ENCODE measurements at regions not wholly inside any gene's neighbourhood (a gene's known extent, or its start where the extent isn't known, plus 50 kb on each side); places are given as distances from the start of the nearest gene placed in this dataset.

DNA sequence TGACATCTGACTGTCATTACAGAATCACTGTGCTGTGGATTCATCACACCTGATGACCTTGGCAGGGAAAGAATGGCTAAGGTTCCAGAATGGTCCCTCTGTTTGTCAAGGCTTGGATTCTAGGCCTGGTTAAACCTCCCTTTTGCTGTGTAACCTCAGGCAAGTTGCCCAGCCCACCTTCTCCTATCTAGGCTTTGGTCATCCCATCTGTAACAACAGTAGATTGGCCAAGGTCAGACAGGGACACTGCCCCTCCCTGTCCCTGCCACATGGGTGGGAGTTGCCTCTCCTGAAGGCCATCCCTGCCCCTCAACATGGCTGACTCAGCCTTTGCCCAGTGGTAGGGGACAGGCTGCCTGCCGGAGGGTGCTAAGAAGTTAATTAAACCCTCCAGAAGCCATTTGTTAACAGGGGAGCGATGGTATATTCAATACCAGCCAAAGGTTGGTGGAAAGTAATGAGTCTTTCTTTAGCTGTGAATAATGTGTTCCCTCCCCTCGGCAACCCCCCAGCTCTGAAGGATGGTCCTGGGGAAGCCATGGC lies 149.8 kb upstream of the PCBD1 start:
- TF ChIP-seq, protein P1, sequence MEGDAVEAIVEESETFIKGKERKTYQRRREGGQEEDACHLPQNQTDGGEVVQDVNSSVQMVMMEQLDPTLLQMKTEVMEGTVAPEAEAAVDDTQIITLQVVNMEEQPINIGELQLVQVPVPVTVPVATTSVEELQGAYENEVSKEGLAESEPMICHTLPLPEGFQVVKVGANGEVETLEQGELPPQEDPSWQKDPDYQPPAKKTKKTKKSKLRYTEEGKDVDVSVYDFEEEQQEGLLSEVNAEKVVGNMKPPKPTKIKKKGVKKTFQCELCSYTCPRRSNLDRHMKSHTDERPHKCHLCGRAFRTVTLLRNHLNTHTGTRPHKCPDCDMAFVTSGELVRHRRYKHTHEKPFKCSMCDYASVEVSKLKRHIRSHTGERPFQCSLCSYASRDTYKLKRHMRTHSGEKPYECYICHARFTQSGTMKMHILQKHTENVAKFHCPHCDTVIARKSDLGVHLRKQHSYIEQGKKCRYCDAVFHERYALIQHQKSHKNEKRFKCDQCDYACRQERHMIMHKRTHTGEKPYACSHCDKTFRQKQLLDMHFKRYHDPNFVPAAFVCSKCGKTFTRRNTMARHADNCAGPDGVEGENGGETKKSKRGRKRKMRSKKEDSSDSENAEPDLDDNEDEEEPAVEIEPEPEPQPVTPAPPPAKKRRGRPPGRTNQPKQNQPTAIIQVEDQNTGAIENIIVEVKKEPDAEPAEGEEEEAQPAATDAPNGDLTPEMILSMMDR (conservative IDR thresholded peaks at IDR 0.05), result no peak
- H3K4me3 Mint-ChIP-seq, result no peak overlapping the region
- no peaks in the 10 kb centered on the region for H3K27me3 Mint-ChIP-seq (ENCODE audit: low read depth)
- H3K27ac Mint-ChIP-seq (ENCODE audit: unreplicated experiment), result no peak overlapping the region
- no peak for DNase-seq (ENCODE audit: low read depth, low spot score)
- H3K9me3 Mint-ChIP-seq, result no peaks in the 10 kb centered on the region
- H3K36me3 Mint-ChIP-seq (ENCODE audit: low read depth), result no peaks in the 10 kb centered on the region
- H3K4me1 Mint-ChIP-seq, result peaks cover 8% of the 10 kb centered on the region

DNA sequence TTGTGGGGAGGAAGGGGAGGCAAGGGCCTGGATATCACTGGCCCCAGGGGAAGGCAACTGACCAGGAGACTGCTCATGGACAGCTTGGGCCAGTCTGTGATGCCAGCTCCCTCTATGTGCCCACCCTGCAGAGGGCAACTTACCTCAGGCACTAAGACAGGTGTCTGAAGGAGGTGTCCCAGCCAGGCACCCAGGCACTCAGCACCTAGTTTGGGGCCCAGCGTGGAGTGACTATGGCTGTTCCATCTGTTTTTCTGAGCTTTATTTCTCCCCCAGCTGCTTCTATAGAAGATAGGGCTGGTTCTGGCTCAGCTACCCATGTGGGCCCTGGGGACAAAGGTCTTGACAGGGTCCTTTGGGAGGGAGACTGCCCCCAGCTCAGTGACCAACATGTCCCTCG lies 150.6 kb upstream of the PCBD1 start:
- Mint-ChIP-seq H3K36me3 (ENCODE audit: low read depth) (no peaks in the 10 kb centered on the region), H3K27ac (ENCODE audit: unreplicated experiment) (no peak overlapping the region), H3K4me3 (no peak overlapping the region), H3K4me1 (peaks cover 8% of the 10 kb centered on the region), H3K9me3 (no peaks in the 10 kb centered on the region), H3K27me3 (ENCODE audit: low read depth) (no peaks in the 10 kb centered on the region)
- no peak for DNase-seq (ENCODE audit: low read depth, low spot score)
- TF ChIP-seq, protein P1 (conservative IDR thresholded peaks at IDR 0.05), result no peak

DNA sequence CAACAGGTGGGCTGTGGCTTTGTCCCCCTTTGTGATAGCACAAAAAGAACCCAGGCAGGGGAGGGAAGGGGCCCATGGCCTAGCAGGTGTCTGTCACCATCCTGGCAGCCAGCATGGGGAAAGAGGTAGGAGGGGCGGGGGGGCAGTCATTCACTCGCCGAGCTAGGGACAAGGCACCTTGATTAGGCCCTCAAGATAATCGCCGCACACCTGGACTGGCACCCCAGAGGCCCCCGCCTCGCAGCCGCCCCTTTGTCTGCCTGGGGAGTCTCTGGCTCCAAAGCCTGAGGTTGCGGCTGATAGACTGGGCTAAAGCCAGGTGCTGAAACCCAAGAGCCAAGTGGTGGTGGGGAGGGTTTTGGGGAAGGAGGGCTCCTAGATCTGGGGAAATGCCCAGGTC lies 151.2 kb upstream of the PCBD1 start:
- no peak for DNase-seq (ENCODE audit: low read depth, low spot score)
- Mint-ChIP-seq H3K27me3 (ENCODE audit: low read depth) (no peaks in the 10 kb centered on the region), H3K27ac (ENCODE audit: unreplicated experiment) (no peak overlapping the region), H3K4me3 (no peak overlapping the region), H3K36me3 (ENCODE audit: low read depth) (no peaks in the 10 kb centered on the region), H3K4me1 (peaks cover 10% of the 10 kb centered on the region), H3K9me3 (no peaks in the 10 kb centered on the region)
- TF ChIP-seq, protein P1 (conservative IDR thresholded peaks at IDR 0.05), result no peak

DNA sequence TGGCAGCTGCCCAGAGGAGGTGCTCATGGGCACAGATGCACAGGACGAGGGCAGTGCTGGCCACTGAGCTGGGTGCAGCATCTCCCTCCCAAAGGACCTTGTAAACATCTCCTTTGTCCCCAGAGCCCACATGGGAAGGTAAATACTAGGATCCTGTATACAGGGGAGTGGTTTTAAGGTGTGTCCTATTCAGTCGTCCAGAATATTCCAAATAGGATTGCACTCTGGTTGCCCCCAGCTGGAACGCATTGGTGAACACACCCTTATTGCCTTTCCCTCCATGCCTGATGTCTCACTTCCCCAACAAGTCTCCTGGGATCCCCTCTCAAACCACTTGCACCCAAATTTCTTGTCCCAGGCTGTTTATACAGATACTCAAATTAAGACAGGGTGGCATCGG lies 152.0 kb upstream of the PCBD1 start:
- Mint-ChIP-seq H3K4me1 (peaks cover 18% of the 10 kb centered on the region), H3K36me3 (ENCODE audit: low read depth) (no peaks in the 10 kb centered on the region), H3K9me3 (no peaks in the 10 kb centered on the region), H3K27ac (ENCODE audit: unreplicated experiment) (no peak overlapping the region), H3K27me3 (ENCODE audit: low read depth) (no peaks in the 10 kb centered on the region), H3K4me3 (no peak overlapping the region)
- TF ChIP-seq, protein P1 (conservative IDR thresholded peaks at IDR 0.05), result no peak
- DNase-seq (ENCODE audit: low read depth, low spot score), result no peak

DNA sequence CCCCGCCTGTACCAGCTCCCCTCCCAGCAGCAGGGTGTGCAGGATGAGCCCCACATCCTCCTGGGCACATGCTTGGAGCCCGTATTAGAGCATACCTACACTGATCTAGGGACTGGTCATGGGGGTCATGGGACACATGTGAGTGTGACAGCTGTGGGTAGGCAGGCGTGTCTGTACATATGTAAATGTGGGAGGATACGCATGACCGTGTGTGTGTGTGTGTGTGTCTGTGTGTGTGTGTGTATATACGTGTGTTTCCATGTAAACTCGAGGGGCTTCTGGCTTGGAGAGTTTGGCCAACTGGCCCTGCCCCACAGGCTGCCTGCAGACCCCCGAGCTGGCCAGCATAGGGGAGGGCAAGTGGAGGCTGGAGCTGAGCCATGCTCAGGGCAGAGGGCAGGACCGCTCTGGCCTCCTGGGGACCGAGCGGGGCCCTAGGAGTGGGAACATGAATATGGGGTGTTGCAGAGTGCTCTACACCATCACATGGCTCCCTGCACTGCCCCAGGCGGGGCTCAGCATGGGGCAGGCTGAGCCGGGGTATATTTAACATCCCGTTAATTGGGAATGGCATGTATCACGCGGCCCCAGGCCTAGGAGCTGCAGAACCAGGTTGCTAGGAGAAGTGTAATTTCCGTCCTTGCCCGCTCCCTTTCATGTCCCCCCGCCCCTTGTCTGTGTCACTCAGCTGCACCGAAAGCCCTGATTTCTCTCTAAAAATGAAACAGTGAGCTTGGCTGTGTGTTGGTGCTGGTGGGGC lies 152.7 kb upstream of the PCBD1 start:
- Mint-ChIP-seq H3K27me3 (ENCODE audit: low read depth) (no peaks in the 10 kb centered on the region), H3K4me3 (no peak overlapping the region), H3K9me3 (no peaks in the 10 kb centered on the region), H3K36me3 (ENCODE audit: low read depth) (no peaks in the 10 kb centered on the region), H3K4me1 (peaks cover 23% of the 10 kb centered on the region), H3K27ac (ENCODE audit: unreplicated experiment) (no peak overlapping the region)
- DNase-seq (ENCODE audit: low read depth, low spot score), result no peak
- TF ChIP-seq, protein P1 (conservative IDR thresholded peaks at IDR 0.05), result no peak

Measured in neural crest cell (in vitro differentiated cells).